ENCODE measurements at regions not wholly inside any gene's neighbourhood (a gene's known extent, or its start where the extent isn't known, plus 50 kb on each side); places are given as distances from the start of the nearest gene placed in this dataset.
"Not testable (repeated sequence)": the region's sequence is repeated elsewhere in the genome, so short reads cannot be mapped to it uniquely, and the experiment has no call there.

- intact Hi-C loops (cut with DNase I) = no loop called here
- Histone ChIP-seq H3K27me3 (no peaks in the 10 kb centered on the region), H3K36me3 (replicated peaks in 1 of 2; ENCODE audit: insufficient read depth in 1 of 2, low read depth in 2 of 2) (no peaks in the 10 kb centered on the region), H3K27ac (no peak overlapping the region), H3K4me1 (peaks cover 12% of the 10 kb centered on the region), H3K4me3 (no peak overlapping the region), H3K9me3 (no peaks in the 10 kb centered on the region)
- no peak for TF ChIP-seq CTCF (IDR thresholded peaks at IDR 0.05)
- TF ChIP-seq POLR2A (IDR thresholded peaks at IDR 0.05) = no peak
- ATAC-seq (no peak), DNase-seq (no peak)
- 47 to 74% methylated on average over 2 of the region's 2 CpGs for WGBS, 2 donors
These were observed 148.0 kb upstream of the SLC7A11 start for GRCh38 chr4:138389976-138390685.

GRCh38 chr4:138374947-138375346 lies 132.8 kb upstream of the SLC7A11 start:
- WGBS, 2 donors = 95 to 97% methylated on average over 1 of the region's 1 CpG
- no peak overlapping the region for H3K27ac ChIP-seq
- H3K27me3 ChIP-seq = no peaks in the 10 kb centered on the region
- DNase-seq = no peak
- no peak for ATAC-seq
- no peaks in the 10 kb centered on the region for H3K9me3 ChIP-seq
- TF ChIP-seq CTCF (IDR thresholded peaks at IDR 0.05) (no peak), POLR2A (IDR thresholded peaks at IDR 0.05) (no peak)
- intact Hi-C loops (cut with DNase I) = no loop called here
- no peaks in the 10 kb centered on the region for H3K36me3 ChIP-seq (replicated peaks in 1 of 2; ENCODE audit: insufficient read depth in 1 of 2, low read depth in 2 of 2)
- H3K4me3 ChIP-seq = no peak overlapping the region
- no peaks in the 10 kb centered on the region for H3K4me1 ChIP-seq

GRCh38 chr4:138367942-138368341 lies 125.8 kb upstream of the SLC7A11 start:
- no peak overlapping the region for H3K4me3 ChIP-seq
- intact Hi-C loops (cut with DNase I) = no loop called here
- TF ChIP-seq POLR2A (IDR thresholded peaks at IDR 0.05) (no peak), CTCF (IDR thresholded peaks at IDR 0.05) (no peak)
- H3K27me3 ChIP-seq = no peaks in the 10 kb centered on the region
- H3K27ac ChIP-seq = peak overlapping the region in 2 of 4 donors; percentile 23 to 38
- ATAC-seq (peak; percentile 67), DNase-seq (peak in 1 of 4 donors; percentile 5)
- no peaks in the 10 kb centered on the region for H3K36me3 ChIP-seq (replicated peaks in 1 of 2; ENCODE audit: insufficient read depth in 1 of 2, low read depth in 2 of 2)
- H3K9me3 ChIP-seq = no peaks in the 10 kb centered on the region
- H3K4me1 ChIP-seq = peaks cover 17% of the 10 kb centered on the region

- intact Hi-C loops (cut with DNase I); H3K4me3 ChIP-seq; DNase-seq; ATAC-seq; H3K27ac ChIP-seq; H3K27me3 ChIP-seq; H3K4me1 ChIP-seq; H3K36me3 ChIP-seq (replicated peaks in 1 of 2; ENCODE audit: insufficient read depth in 1 of 2, low read depth in 2 of 2); H3K9me3 ChIP-seq: not testable (repeated sequence)
- 82 to 85% methylated on average over 3 of the region's 3 CpGs for WGBS, 2 donors
These were observed 110.3 kb upstream of the SLC7A11 start for GRCh38 chr4:138352446-138352845.

- Histone ChIP-seq H3K36me3 (replicated peaks in 1 of 2; ENCODE audit: insufficient read depth in 1 of 2, low read depth in 2 of 2) (no peaks in the 10 kb centered on the region), H3K27me3 (no peaks in the 10 kb centered on the region), H3K4me3 (no peak overlapping the region), H3K4me1 (no peaks in the 10 kb centered on the region), H3K27ac (no peak overlapping the region), H3K9me3 (no peaks in the 10 kb centered on the region)
- TF ChIP-seq POLR2A (IDR thresholded peaks at IDR 0.05) (no peak), CTCF (IDR thresholded peaks at IDR 0.05) (no peak)
- no peak for ATAC-seq
- WGBS, 2 donors = 60 to 70% methylated on average over 3 of the region's 3 CpGs
- intact Hi-C loops (cut with DNase I) = no loop called here
- DNase-seq = no peak
These were observed 105.9 kb upstream of the SLC7A11 start for GRCh38 chr4:138348055-138348454.
